IMR-90 (cell line): ENCODE measurements at regions not wholly inside any gene's neighbourhood (a gene's known extent, or its start where the extent isn't known, plus 50 kb on each side); places are given as distances from the start of the nearest gene placed in this dataset.

Source experiments
- ATAC-seq: fragments of 200-7000 bp; cut with Tn5 transposase; 2 replicates; pipeline ENCODE4 v1.9.1; 2020; ENCODE audit warnings: low read depth, mild to moderate bottlenecking, moderate library complexity
- BruUV-seq: library from RNA; stranded (reverse); fragments of 400-500 nt; replicated peaks from 2 replicates; lab custom pipeline; 2021; lab: Mats Ljungman, UMichigan
- CTCF ChIA-PET: fragments of 300-600 bp; formaldehyde crosslinking; extraction: SDS; loops from one replicate; lab custom pipeline; 2021; ENCODE audit warnings: antibody characterized with exemption; lab: Yijun Ruan, JAX
- POLR2A ChIA-PET: fragments of 300-600 bp; sonication (Branson Sonifier 250); formaldehyde crosslinking; loops from one replicate; lab custom pipeline; 2022; ENCODE audit warnings: antibody characterized with exemption; ENCODE audit not compliant: unreplicated experiment; lab: Charles Lee
- DNase-seq: peaks from one replicate; pipeline ENCODE4 v3.0.0; 2013
- H2AFZ ChIP-seq: replicated peaks from 2 replicates; pipeline ENCODE3; 2013; ENCODE audit warnings: low read length, mild to moderate bottlenecking; ENCODE audit not compliant: poor library complexity
- H2AK5ac ChIP-seq: 2 replicates; pipeline ENCODE4 v1.6.1; 2013; ENCODE audit warnings: low read depth, low read length, inconsistent platforms
- H2AK9ac ChIP-seq: replicated peaks from 2 replicates; pipeline ENCODE3; 2013; ENCODE audit warnings: mild to moderate bottlenecking, low read depth, low read length, moderate library complexity; ENCODE audit not compliant: poor library complexity
- H2BK120ac ChIP-seq: 2 replicates; pipeline ENCODE4 v1.6.1; 2013; ENCODE audit warnings: low read depth, low read length, inconsistent platforms
- H2BK15ac ChIP-seq: 3 replicates; pipeline ENCODE4 v1.6.1; 2013; ENCODE audit warnings: low read depth, low read length, inconsistent platforms
- H2BK20ac ChIP-seq: 2 replicates; pipeline ENCODE4 v1.6.1; 2013; ENCODE audit warnings: low read depth, mild to moderate bottlenecking, inconsistent platforms, low read length, moderate library complexity
- H2BK5ac ChIP-seq: 2 replicates; pipeline ENCODE4 v1.6.1; 2013; ENCODE audit warnings: mild to moderate bottlenecking, low read depth, low read length, inconsistent platforms; ENCODE audit not compliant: poor library complexity, severe bottlenecking
- H3K14ac ChIP-seq: replicated peaks from 2 replicates; pipeline ENCODE4 v1.6.1; 2013; ENCODE audit warnings: low read depth, low read length, inconsistent platforms
- H3K18ac ChIP-seq: 2 replicates; pipeline ENCODE4 v1.6.1; 2013; ENCODE audit warnings: low read depth, low read length, control low read depth
- H3K23ac ChIP-seq: 2 replicates; pipeline ENCODE4 v1.6.1; 2013; ENCODE audit warnings: low read depth, low read length, inconsistent platforms
- H3K27ac ChIP-seq: 2 replicates; pipeline ENCODE4 v1.5.1; 2013; ENCODE audit warnings: mild to moderate bottlenecking, control low read depth, low read length; ENCODE audit not compliant: insufficient read depth
- H3K27me3 ChIP-seq: 2 replicates; pipeline ENCODE4 v1.6.1; 2013; ENCODE audit warnings: low read length; ENCODE audit not compliant: control insufficient read depth, insufficient read depth
- H3K36me3 ChIP-seq: 2 replicates; pipeline ENCODE4 v1.6.1; 2013; ENCODE audit warnings: low read length, mixed read lengths; ENCODE audit not compliant: control insufficient read depth, insufficient read depth
- H3K4ac ChIP-seq: 2 replicates; pipeline ENCODE4 v1.6.1; 2013; ENCODE audit warnings: low read depth, low read length, inconsistent platforms
- H3K4me1 ChIP-seq: 2 replicates; pipeline ENCODE4 v1.6.1; 2013; ENCODE audit warnings: low read length, mixed read lengths; ENCODE audit not compliant: control insufficient read depth, insufficient read depth
- H3K4me2 ChIP-seq: 2 replicates; pipeline ENCODE4 v1.6.1; 2013; ENCODE audit warnings: low read depth, mild to moderate bottlenecking, control low read depth, low read length, moderate library complexity
- H3K4me3 ChIP-seq: 2 replicates; pipeline ENCODE4 v1.5.1; 2013; ENCODE audit warnings: low read depth, mild to moderate bottlenecking, control low read depth, low read length, moderate library complexity; ENCODE audit not compliant: insufficient read depth
- H3K56ac ChIP-seq: 2 replicates; pipeline ENCODE4 v1.6.1; 2013; ENCODE audit warnings: low read length, inconsistent platforms; ENCODE audit not compliant: insufficient read depth; ENCODE audit errors: extremely low read depth
- H3K79me1 ChIP-seq, 2 experiments: 2 replicates each; pipeline ENCODE4 v1.6.1; 2013; ENCODE audit warnings: low read length in 2 of 2, inconsistent platforms in 1 of 2, low read depth in 1 of 2
- H3K9ac ChIP-seq: 2 replicates; pipeline ENCODE4 v1.6.1; 2013; ENCODE audit warnings: low read depth, low read length, control low read depth
- H3K9me1 ChIP-seq: 2 replicates; pipeline ENCODE4 v1.6.1; 2013; ENCODE audit warnings: low read length, inconsistent platforms; ENCODE audit not compliant: insufficient read depth
- H3K9me3 ChIP-seq: 2 replicates; pipeline ENCODE4 v1.6.1; 2013; ENCODE audit warnings: low read length; ENCODE audit not compliant: control insufficient read depth, insufficient read depth
- H4K20me1 ChIP-seq: 2 replicates; pipeline ENCODE4 v1.6.1; 2013; ENCODE audit warnings: low read length, inconsistent platforms; ENCODE audit not compliant: insufficient read depth
- H4K5ac ChIP-seq: 2 replicates; pipeline ENCODE4 v1.6.1; 2013; ENCODE audit warnings: mild to moderate bottlenecking, low read depth, low read length, control low read depth
- H4K8ac ChIP-seq, 2 experiments: 2 replicates each; pipeline ENCODE4 v1.6.1; 2013; ENCODE audit warnings: low read depth in 2 of 2, low read length in 2 of 2, control low read depth in 1 of 2, inconsistent platforms in 1 of 2
- H4K91ac ChIP-seq: 2 replicates; pipeline ENCODE4 v1.6.1; 2013; ENCODE audit warnings: low read depth, low read length, inconsistent platforms; ENCODE audit not compliant: insufficient read depth
- BHLHE40 ChIP-seq: fragments of 150-350 bp; IDR thresholded peaks from 2 replicates; pipeline ENCODE4 v1.6.1; 2016; ENCODE audit warnings: mild to moderate bottlenecking, low read depth, low read length
- RAD21 ChIP-seq: IDR thresholded peaks from 2 replicates; pipeline ENCODE4 v1.6.1; 2012; ENCODE audit warnings: low read length, improper control_type of control experiment
- SMC3 ChIP-seq: fragments of 150-350 bp; IDR thresholded peaks from 2 replicates; pipeline ENCODE4 v1.6.1; 2016; ENCODE audit warnings: low read depth, mild to moderate bottlenecking, antibody characterized with exemption, low read length, moderate library complexity
- WGBS, 2 experiments: methylation state at CpG; one replicate each; pipeline versions ENCODE4 v1.1.5 to v1.1.7; 2013; ENCODE audit warnings: missing lambda C conversion rate in 2 of 2; ENCODE audit not compliant: insufficient read length in 1 of 2; ENCODE audit errors: extremely low coverage in 2 of 2; 5-methylcytosine and 5-hydroxymethylcytosine counted together
- dilution Hi-C: fragments of 300-500 bp; cut with HindIII; formaldehyde crosslinking; loops from one replicate; pipeline ENCODE4 v1.14.3; 2018; ENCODE audit warnings: low sequenced_read_pairs; ENCODE audit not compliant: unreplicated experiment
- in situ Hi-C: fragments of 300-500 bp; cut with MboI; formaldehyde crosslinking; loops from 3 replicates; pipeline ENCODE4 v1.14.3; 2019; ENCODE audit warnings: low sequenced_read_pairs, inconsistent platforms, mixed read lengths
- intact Hi-C: fragments of 100-400 bp; cut with micrococcal nuclease; formaldehyde crosslinking; loops from 2 replicates; pipeline ENCODE4 v1.10.0; 2022
- TF ChIP-seq, protein P1 (sequence below): conservative IDR thresholded peaks from 2 replicates; pipeline ENCODE4 v1.5.1; 2012; ENCODE audit warnings: mild to moderate bottlenecking, low read depth, low read length, improper control_type of control experiment

DNA sequence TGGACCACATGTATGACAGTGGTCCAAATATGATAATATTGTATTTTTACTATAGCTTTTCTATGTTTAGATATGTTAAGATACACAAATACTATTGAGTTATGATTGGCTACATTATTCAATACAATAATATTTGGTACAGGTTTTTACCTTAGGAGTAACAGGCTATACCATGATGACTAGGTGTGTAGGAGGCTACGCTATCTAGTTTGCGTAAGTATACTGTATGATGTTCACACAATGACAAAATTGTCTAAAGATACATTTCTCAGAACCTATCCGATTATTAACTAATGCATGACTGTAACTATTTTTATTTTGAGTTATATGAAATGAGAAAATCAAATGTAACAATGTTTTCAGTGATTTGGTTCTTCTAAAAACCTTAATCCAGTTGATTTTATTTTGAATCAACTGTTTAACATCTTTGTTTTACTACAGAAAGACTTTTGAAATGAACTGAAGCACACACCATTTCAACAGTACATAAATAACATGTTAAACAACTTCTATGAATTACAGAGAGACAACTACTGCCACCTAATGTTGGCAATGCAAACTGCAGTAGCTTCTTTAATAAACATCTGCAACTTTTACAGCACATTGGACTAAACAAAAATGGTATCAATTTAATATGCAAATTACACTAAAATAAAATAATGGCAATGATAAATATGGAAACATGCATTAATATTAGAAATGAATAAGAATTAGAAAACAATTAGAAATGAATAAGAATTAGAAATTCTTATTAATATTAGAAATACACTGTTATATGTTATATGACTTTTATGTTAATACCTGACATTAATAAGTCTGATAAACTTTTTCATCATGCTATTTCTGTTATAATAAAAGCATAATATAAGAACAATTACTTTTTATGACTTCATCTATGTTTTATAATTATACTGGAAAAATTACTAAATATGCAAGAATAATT, 255.7 kb downstream of the MBNL1 start:
- no peak overlapping the region for H2BK5ac ChIP-seq
- H2AK5ac ChIP-seq, result no peak overlapping the region
- H3K18ac ChIP-seq, result no peak overlapping the region
- H3K27ac ChIP-seq, result no peak overlapping the region
- DNase-seq (peak; percentile 62), ATAC-seq (peak; percentile 77)
- no peak overlapping the region for H3K14ac ChIP-seq
- no CpG with 5 or more reads among the region's 3 CpGs for WGBS, 2 experiments
- no peak overlapping the region for H2AK9ac ChIP-seq
- dilution Hi-C loops (no loop called here), in situ Hi-C loops (no loop called here), intact Hi-C loops (loop anchor here (1.0 to 10.0 kb wide), 3 partner anchors 50 to 580 kb away; no protein-coding TSS in a partner anchor)
- ChIA-PET CTCF (interaction anchor here (0.8 kb wide), 1 partner anchor 18 kb away, joined by 3 read pairs; no protein-coding TSS in a partner anchor), POLR2A (interaction anchor here (0.7 kb wide), 1 partner anchor 1011 kb away, joined by 3 read pairs; no protein-coding TSS in a partner anchor)
- H3K4me1 ChIP-seq, result no peaks in the 10 kb centered on the region
- peak; percentile 70 for TF ChIP-seq RAD21
- peak; percentile 60 for TF ChIP-seq SMC3
- TF ChIP-seq, protein P1, sequence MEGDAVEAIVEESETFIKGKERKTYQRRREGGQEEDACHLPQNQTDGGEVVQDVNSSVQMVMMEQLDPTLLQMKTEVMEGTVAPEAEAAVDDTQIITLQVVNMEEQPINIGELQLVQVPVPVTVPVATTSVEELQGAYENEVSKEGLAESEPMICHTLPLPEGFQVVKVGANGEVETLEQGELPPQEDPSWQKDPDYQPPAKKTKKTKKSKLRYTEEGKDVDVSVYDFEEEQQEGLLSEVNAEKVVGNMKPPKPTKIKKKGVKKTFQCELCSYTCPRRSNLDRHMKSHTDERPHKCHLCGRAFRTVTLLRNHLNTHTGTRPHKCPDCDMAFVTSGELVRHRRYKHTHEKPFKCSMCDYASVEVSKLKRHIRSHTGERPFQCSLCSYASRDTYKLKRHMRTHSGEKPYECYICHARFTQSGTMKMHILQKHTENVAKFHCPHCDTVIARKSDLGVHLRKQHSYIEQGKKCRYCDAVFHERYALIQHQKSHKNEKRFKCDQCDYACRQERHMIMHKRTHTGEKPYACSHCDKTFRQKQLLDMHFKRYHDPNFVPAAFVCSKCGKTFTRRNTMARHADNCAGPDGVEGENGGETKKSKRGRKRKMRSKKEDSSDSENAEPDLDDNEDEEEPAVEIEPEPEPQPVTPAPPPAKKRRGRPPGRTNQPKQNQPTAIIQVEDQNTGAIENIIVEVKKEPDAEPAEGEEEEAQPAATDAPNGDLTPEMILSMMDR, result peak; percentile 77
- no peak for TF ChIP-seq BHLHE40
- H4K91ac ChIP-seq, result no peak overlapping the region
- no peak overlapping the region for H2BK20ac ChIP-seq
- H4K8ac ChIP-seq, result no peak overlapping the region
- no peaks in the 10 kb centered on the region for H3K27me3 ChIP-seq
- no peak overlapping the region for H2AFZ ChIP-seq
- no peak overlapping the region for H3K4me2 ChIP-seq
- H3K9ac ChIP-seq, result no peak overlapping the region
- no peaks in the 10 kb centered on the region for H3K9me1 ChIP-seq
- H3K9me3 ChIP-seq, result no peaks in the 10 kb centered on the region
- no TSS peak for BruUV-seq
- no peak overlapping the region for H4K5ac ChIP-seq
- no peak overlapping the region for H2BK15ac ChIP-seq
- no peak overlapping the region for H2BK120ac ChIP-seq
- H3K4ac ChIP-seq, result no peak overlapping the region
- no peak overlapping the region for H3K4me3 ChIP-seq
- no peak overlapping the region for H3K23ac ChIP-seq
- H3K79me1 ChIP-seq, result no peaks in the 10 kb centered on the region
- no peak overlapping the region for H3K56ac ChIP-seq
- no peaks in the 10 kb centered on the region for H4K20me1 ChIP-seq
- no peaks in the 10 kb centered on the region for H3K36me3 ChIP-seq
